Astrocyte of the spinal cord (primary cell): ENCODE measurements at regions not wholly inside any gene's neighbourhood (a gene's known extent, or its start where the extent isn't known, plus 50 kb on each side); places are given as distances from the start of the nearest gene placed in this dataset.

ENCODE experiments used
- DNase-seq: peaks from one replicate; pipeline ENCODE4 v3.0.0; 2011; ENCODE audit warnings: low read depth, low spot score
- H3K4me3 ChIP-seq: 2 replicates; pipeline ENCODE4 v1.5.1; 2011; ENCODE audit warnings: low read depth, mild to moderate bottlenecking, low read length, moderate library complexity
- CTCF ChIP-seq: IDR thresholded peaks from 2 replicates; pipeline ENCODE4 v1.5.1; 2012; ENCODE audit warnings: low read depth, mild to moderate bottlenecking, low read length, inconsistent platforms
- in situ Hi-C: cut with HindIII; loops from 2 replicates; pipeline ENCODE4 v1.10.0; 2017; ENCODE audit warnings: low sequenced_read_pairs

GRCh38 chr6:5850848-5851255, 155.9 kb downstream of the NRN1 start:
- in situ Hi-C loops, result no loop called here
- TF ChIP-seq CTCF, result no peak
- DNase-seq, result no peak
- peak overlapping the region; percentile 12 for H3K4me3 ChIP-seq

- DNase-seq, result no peak
- in situ Hi-C loops, result no loop called here
- no peak overlapping the region for H3K4me3 ChIP-seq
- TF ChIP-seq CTCF, result no peak
Observed at GRCh38 chr6:5846889-5847288, 159.8 kb downstream of the NRN1 start.

- in situ Hi-C loops, result no loop called here
- no peak overlapping the region for H3K4me3 ChIP-seq
- TF ChIP-seq CTCF, result no peak
- DNase-seq, result no peak
Observed at GRCh38 chr6:5846335-5846734, 160.4 kb downstream of the NRN1 start.

- DNase-seq, result no peak
- in situ Hi-C loops, result no loop called here
- H3K4me3 ChIP-seq, result no peak overlapping the region
- TF ChIP-seq CTCF, result no peak
Observed at GRCh38 chr6:5843078-5843477, 163.6 kb downstream of the NRN1 start.

GRCh38 chr6:5840734-5841390, 165.9 kb downstream of the NRN1 start:
- in situ Hi-C loops, result no loop called here

GRCh38 chr6:5838656-5839396, 167.9 kb downstream of the NRN1 start:
- DNase-seq, result no peak
- in situ Hi-C loops, result no loop called here
- TF ChIP-seq CTCF, result no peak
- no peak overlapping the region for H3K4me3 ChIP-seq

More at GRCh38 chr6:5840734-5841390, 165.9 kb downstream of the NRN1 start:
- no peak for DNase-seq
- no peak for TF ChIP-seq CTCF
- H3K4me3 ChIP-seq, result no peak overlapping the region
